K562 (cell line): ENCODE measurements at regions not wholly inside any gene's neighbourhood (a gene's known extent, or its start where the extent isn't known, plus 50 kb on each side); places are given as distances from the start of the nearest gene placed in this dataset.

Experiments used
- ATAC-seq: fragments of 200-7000 bp; cut with Tn5 transposase; 3 replicates; pipeline ENCODE4 v1.9.1; 2020; ENCODE audit warnings: moderate library complexity
- BruUV-seq: library from RNA; stranded (reverse); fragments of 400-500 nt; replicated peaks from 2 replicates; lab custom pipeline; 2021; lab: Mats Ljungman, UMichigan
- CTCF ChIA-PET: fragments of 300-600 bp; formaldehyde crosslinking; extraction: SDS; loops from one replicate; lab custom pipeline; 2021; ENCODE audit warnings: low intra/inter-chr PET ratio; lab: Yijun Ruan, JAX
- POLR2A ChIA-PET: fragments of 300-600, 350-650 bp; sonication (Branson Sonifier 250); formaldehyde crosslinking; extraction: SDS; loops from one replicate; lab custom pipeline; 2021; ENCODE audit warnings: antibody characterized with exemption, inconsistent platforms; lab: Yijun Ruan, JAX
- DNase-seq, 4 experiments: peaks; one replicate each; pipeline versions ENCODE4 v3.0.0 to v3.0.0-alpha.2; 2011 to 2018; ENCODE audit warnings: low spot score in 3 of 4, mixed read lengths in 3 of 4; ENCODE audit errors: extremely low read depth in 1 of 4
- FAIRE-seq: peaks from 2 replicates; lab custom pipeline; 2011; peaks lifted over from hg19 to GRCh38; lab: Jason Lieb, UNC
- H2AFZ ChIP-seq: 2 replicates; pipeline ENCODE4 v1.6.0; 2011; ENCODE audit warnings: low read depth, low read length, control low read depth, inconsistent platforms
- H3K27ac ChIP-seq: fragments of 200-600 bp; 3 replicates; pipeline ENCODE4 v1.8.0; 2011; ENCODE audit warnings: low read depth, mild to moderate bottlenecking, control low read depth, inconsistent platforms, low read length, moderate library complexity, mixed read lengths; ENCODE audit errors: extremely low read depth
- H3K27me3 ChIP-seq, 2 experiments: fragments of 300-600 bp in 1 of 2; 2 replicates in 1 of 2; 3 replicates in 1 of 2; pipeline versions ENCODE4 v1.6.0 to v1.8.0; 2011; ENCODE audit warnings: inconsistent platforms in 2 of 2, low read length in 2 of 2, mild to moderate bottlenecking in 1 of 2, mixed read lengths in 1 of 2, moderate library complexity in 1 of 2; ENCODE audit not compliant: control insufficient read depth in 2 of 2, insufficient read depth in 2 of 2
- H3K36me3 ChIP-seq: fragments of 300-600 bp; 3 replicates; pipeline ENCODE4 v1.8.0; 2011; ENCODE audit warnings: mild to moderate bottlenecking, low read length, inconsistent platforms; ENCODE audit not compliant: control insufficient read depth, insufficient read depth
- H3K4me1 ChIP-seq, 2 experiments: fragments of 200-600 bp in 1 of 2; replicated peaks in 1 of 2; 2 replicates in 1 of 2; 3 replicates in 1 of 2; pipeline versions ENCODE4 v1.5.1 to v1.8.0; 2011; ENCODE audit warnings: inconsistent platforms in 2 of 2, low read length in 2 of 2, mild to moderate bottlenecking in 1 of 2, mixed read lengths in 1 of 2, moderate library complexity in 1 of 2; ENCODE audit not compliant: control insufficient read depth in 2 of 2, insufficient read depth in 2 of 2
- H3K4me2 ChIP-seq: 2 replicates; pipeline ENCODE4 v1.6.1; 2011; ENCODE audit warnings: low read length, control low read depth, inconsistent platforms, mixed read lengths; ENCODE audit not compliant: insufficient read depth
- H3K4me3 ChIP-seq: fragments of 200-600 bp; sonication (generic), shearing (Covaris generic); 2 replicates; pipeline ENCODE4 v1.5.1; 2016; ENCODE audit warnings: control low read depth, inconsistent platforms
- H3K79me2 ChIP-seq: fragments of 200-600 bp; 3 replicates; pipeline ENCODE4 v1.8.0; 2011; ENCODE audit warnings: low read length, inconsistent platforms; ENCODE audit not compliant: control insufficient read depth, insufficient read depth
- H3K9ac ChIP-seq, 2 experiments: 2 replicates each; pipeline versions ENCODE4 v1.6.0 to v1.6.1; 2011; ENCODE audit warnings: low read depth in 2 of 2, low read length in 2 of 2, control low read depth in 1 of 2, inconsistent platforms in 1 of 2, mild to moderate bottlenecking in 1 of 2, mixed read lengths in 1 of 2; ENCODE audit not compliant: insufficient read depth in 1 of 2
- H3K9me1 ChIP-seq: one replicate; pipeline ENCODE4 v1.6.0; 2011; ENCODE audit warnings: inconsistent platforms, mild to moderate bottlenecking, low read length, moderate library complexity; ENCODE audit not compliant: control insufficient read depth, insufficient read depth
- H3K9me3 ChIP-seq: replicated peaks from 2 replicates; pipeline ENCODE4 v1.5.1; 2011; ENCODE audit warnings: low read depth, low read length, inconsistent platforms; ENCODE audit not compliant: control insufficient read depth, insufficient read depth
- H4K20me1 ChIP-seq: replicated peaks from 2 replicates; pipeline ENCODE4 v1.6.1; 2011; ENCODE audit warnings: low read length, inconsistent platforms, mixed read lengths; ENCODE audit not compliant: control insufficient read depth, insufficient read depth
- CEBPG ChIP-seq, 3 experiments: fragments of 200-800 bp in 1 of 3; sonication (Bioruptor generic) in 1 of 3; sonication (generic) in 1 of 3; formaldehyde crosslinking in 1 of 3; IDR thresholded peaks in 2 of 3; conservative IDR thresholded peaks in 1 of 3; 2 replicates each; pipeline versions ENCODE4 v1.6.1 to v1.8.0; 2016 to 2022; ENCODE audit warnings: missing compliant biosample characterization in 2 of 3, missing genetic modification characterization in 2 of 3, mild to moderate bottlenecking in 1 of 3, missing genetic modification reagents in 1 of 3
- CTCFL ChIP-seq: IDR thresholded peaks from 2 replicates; pipeline ENCODE4 v1.6.1; 2011; ENCODE audit warnings: borderline replicate concordance, low read depth, mild to moderate bottlenecking, moderate library complexity, low read length; ENCODE audit not compliant: insufficient read depth, poor library complexity, severe bottlenecking
- GTF3C2 ChIP-seq: IDR thresholded peaks from 3 replicates; pipeline ENCODE4 v1.6.1; 2011; ENCODE audit warnings: borderline replicate concordance, mild to moderate bottlenecking, moderate library complexity; ENCODE audit not compliant: insufficient read length; ENCODE audit errors: extremely low read depth
- KLF1 ChIP-seq: fragments of 450-650 bp; IDR thresholded peaks from 2 replicates; pipeline ENCODE4 v1.6.1; 2016; ENCODE audit warnings: missing genetic modification characterization, missing compliant biosample characterization
- KLF6 ChIP-seq: fragments of 250-450 bp; sonication (Bioruptor Pico); IDR thresholded peaks from 2 replicates; pipeline ENCODE4 v1.4.0; 2020; ENCODE audit warnings: mild to moderate bottlenecking, moderate library complexity, borderline replicate concordance
- POU5F1 ChIP-seq: fragments of 150-350 bp; IDR thresholded peaks from 2 replicates; pipeline ENCODE4 v1.6.1; 2014; ENCODE audit warnings: borderline replicate concordance, low read length, low read depth, mild to moderate bottlenecking; ENCODE audit not compliant: partially characterized antibody
- STAT5A ChIP-seq: IDR thresholded peaks from 2 replicates; pipeline ENCODE4 v1.6.1; 2012; ENCODE audit warnings: low read length, inconsistent platforms, borderline replicate concordance
- ZNF511 ChIP-seq: sonication (generic); formaldehyde crosslinking; IDR thresholded peaks from 2 replicates; pipeline ENCODE4 v1.8.0; 2022; ENCODE audit warnings: mild to moderate bottlenecking, missing genetic modification reagents
- ZNF589 ChIP-seq: fragments of 200-800 bp; sonication (Bioruptor generic); IDR thresholded peaks from 2 replicates; pipeline ENCODE4 v1.6.1; 2016; ENCODE audit warnings: low read depth, missing genetic modification characterization, missing compliant biosample characterization
- ZSCAN29 ChIP-seq: fragments of 450-650 bp; IDR thresholded peaks from 2 replicates; pipeline ENCODE4 v1.6.1; 2017
- WGBS: fragments of 100-300 bp; shearing (Covaris generic); methylation state at CpG from one replicate; pipeline ENCODE4 v1.1.6; 2016; ENCODE audit warnings: low coverage, mixed read lengths; ENCODE audit not compliant: insufficient coverage; ENCODE audit errors: missing lambda C conversion rate; 5-methylcytosine and 5-hydroxymethylcytosine counted together
- in situ Hi-C: fragments of 300-500 bp; cut with MboI; formaldehyde crosslinking; loops from 4 replicates; pipeline ENCODE4 v1.15.0; 2018; ENCODE audit warnings: inconsistent platforms, mixed read lengths
- intact Hi-C: fragments of 100-400 bp; cut with micrococcal nuclease; formaldehyde crosslinking; loops from 2 replicates; pipeline ENCODE4 v1.14.2; 2022

- TF ChIP-seq POU5F1 (no peak), ZNF511 (CRISPR knock-in tag) (no peak)
These were observed 2858.7 kb downstream of the PCDH9 start (continued) for GRCh38 chr13:64371461-64371860.

- H3K4me2 ChIP-seq = no peak overlapping the region
- no peak for FAIRE-seq
- CTCF ChIA-PET = no interaction called here
These were observed 2859.1 kb downstream of the PCDH9 start for GRCh38 chr13:64371045-64371444.

GRCh38 chr13:64369121-64369520, 2861.0 kb downstream of the PCDH9 start:
- no TSS peak for BruUV-seq
- ATAC-seq (no peak), FAIRE-seq (no peak), DNase-seq (no peak)
- 6% methylated on average over 5 of the region's 5 CpGs for WGBS
- no peaks in the 10 kb centered on the region for H4K20me1 ChIP-seq
- ChIA-PET CTCF (no interaction called here), POLR2A (no interaction called here)
- H3K9me1 ChIP-seq = no peaks in the 10 kb centered on the region
- no peaks in the 10 kb centered on the region for H3K79me2 ChIP-seq
- H3K27me3 ChIP-seq = no peaks in the 10 kb centered on the region
- intact Hi-C loops = no loop called here
- H3K36me3 ChIP-seq = no peaks in the 10 kb centered on the region
- H2AFZ ChIP-seq = no peak overlapping the region
- in situ Hi-C loops = no loop called here
- no peaks in the 10 kb centered on the region for H3K9me3 ChIP-seq
- no peak overlapping the region for H3K27ac ChIP-seq
- H3K9ac ChIP-seq = no peak overlapping the region
- no peaks in the 10 kb centered on the region for H3K4me1 ChIP-seq
- H3K4me3 ChIP-seq = no peak overlapping the region
- no peak overlapping the region for H3K4me2 ChIP-seq
- TF ChIP-seq STAT5A = no peak
- no peak for TF ChIP-seq CEBPG (CRISPR knock-in tag; IDR thresholded peaks at IDR 0.05)
- peak; percentile 73 to 83 for TF ChIP-seq CEBPG (tag; conservative IDR thresholded peaks at IDR 0.05 in 1 of 2, IDR thresholded peaks at IDR 0.05 in 1 of 2)
- TF ChIP-seq CTCFL = no peak
- no peak for TF ChIP-seq GTF3C2

More at GRCh38 chr13:64371045-64371444, 2859.1 kb downstream of the PCDH9 start:
- Histone ChIP-seq H3K9me3 (no peaks in the 10 kb centered on the region), H3K79me2 (no peaks in the 10 kb centered on the region), H3K9ac (no peak overlapping the region), H3K36me3 (no peaks in the 10 kb centered on the region), H3K9me1 (no peaks in the 10 kb centered on the region), H3K4me1 (no peaks in the 10 kb centered on the region), H3K27me3 (no peaks in the 10 kb centered on the region), H3K4me3 (no peak overlapping the region), H2AFZ (no peak overlapping the region), H3K27ac (no peak overlapping the region), H4K20me1 (no peaks in the 10 kb centered on the region)
- TF ChIP-seq KLF1 (tag) (no peak), KLF6 (no peak), ZSCAN29 (no peak), ZNF589 (CRISPR knock-in tag) (no peak)
- in situ Hi-C loops = no loop called here
- POLR2A ChIA-PET = interaction anchor here (0.6 kb wide), 1 partner anchor 302 kb away, joined by 3 read pairs; no protein-coding TSS in a partner anchor
- DNase-seq (no peak), ATAC-seq (no peak)
- no TSS peak for BruUV-seq
- intact Hi-C loops = no loop called here
